ENCODE measurements at regions not wholly inside any gene's neighbourhood (a gene's known extent, or its start where the extent isn't known, plus 50 kb on each side); places are given as distances from the start of the nearest gene placed in this dataset.

- TF ChIP-seq CTCF (IDR thresholded peaks at IDR 0.05) (no peak), POLR2A (IDR thresholded peaks at IDR 0.05) (no peak), EP300 (IDR thresholded peaks at IDR 0.05) (no peak)
Measured at GRCh38 chr4:111303806-111304205, 680.9 kb upstream of the PITX2 start.
